GM18873 (cell line): ENCODE measurements at regions not wholly inside any gene's neighbourhood (a gene's known extent, or its start where the extent isn't known, plus 50 kb on each side); places are given as distances from the start of the nearest gene placed in this dataset.
"Not testable (repeated sequence)": the region's sequence is repeated elsewhere in the genome, so short reads cannot be mapped to it uniquely, and the experiment has no call there.

Experiments used
- ATAC-seq: cut with Tn5 transposase; IDR thresholded peaks from one replicate; pipeline ENCODE4 v1.9.1; 2021; ENCODE audit warnings: mild to moderate bottlenecking, moderate library complexity, moderate number of reproducible peaks; ENCODE audit not compliant: unreplicated experiment, low FRiP score

GRCh38 chr6:90709431-90709996, 122.6 kb upstream of the MAP3K7 start:
- ATAC-seq: no peak

- ATAC-seq: no peak
Measured at GRCh38 chr6:90708206-90708737, 121.4 kb upstream of the MAP3K7 start.

- no peak for ATAC-seq
Measured at GRCh38 chr6:90707246-90707645, 120.4 kb upstream of the MAP3K7 start.

GRCh38 chr6:90703336-90703735, 116.5 kb upstream of the MAP3K7 start:
- no peak for ATAC-seq

GRCh38 chr6:90701926-90702325, 115.1 kb upstream of the MAP3K7 start:
- no peak for ATAC-seq

- ATAC-seq: no peak
Measured at GRCh38 chr6:90701146-90701781, 114.4 kb upstream of the MAP3K7 start.

- ATAC-seq: no peak
Measured at GRCh38 chr6:90695316-90695715, 108.4 kb upstream of the MAP3K7 start.

GRCh38 chr6:90694802-90695201, 107.9 kb upstream of the MAP3K7 start:
- no peak for ATAC-seq

- ATAC-seq: no peak
Measured at GRCh38 chr6:90691823-90692222, 105.0 kb upstream of the MAP3K7 start.

GRCh38 chr6:90689172-90689571, 102.3 kb upstream of the MAP3K7 start:
- no peak for ATAC-seq

- no peak for ATAC-seq
Measured at GRCh38 chr6:90687775-90688380, 101.0 kb upstream of the MAP3K7 start.

- no peak for ATAC-seq
Measured at GRCh38 chr6:90681863-90682262, 95.0 kb upstream of the MAP3K7 start.

GRCh38 chr6:90678049-90678779, 91.3 kb upstream of the MAP3K7 start:
- ATAC-seq: no peak

- ATAC-seq: no peak
Measured at GRCh38 chr6:90677440-90677839, 90.6 kb upstream of the MAP3K7 start.

GRCh38 chr6:90676516-90677300, 89.8 kb upstream of the MAP3K7 start:
- ATAC-seq: no peak

- ATAC-seq: not testable (repeated sequence)
Measured at GRCh38 chr6:90675107-90675506, 88.2 kb upstream of the MAP3K7 start.

- not testable (repeated sequence) for ATAC-seq
Measured at GRCh38 chr6:90674077-90674476, 87.2 kb upstream of the MAP3K7 start.

GRCh38 chr6:90669846-90670245, 83.0 kb upstream of the MAP3K7 start:
- no peak for ATAC-seq

- ATAC-seq: no peak
Measured at GRCh38 chr6:90669420-90669819, 82.5 kb upstream of the MAP3K7 start.

GRCh38 chr6:90668141-90668540, 81.3 kb upstream of the MAP3K7 start:
- ATAC-seq: no peak
